NCI-H2107 treated with DMSO at 0.1 percent for 48 hours (cell line): ENCODE measurements at regions not wholly inside any gene's neighbourhood (a gene's known extent, or its start where the extent isn't known, plus 50 kb on each side); places are given as distances from the start of the nearest gene placed in this dataset.
"Not testable (repeated sequence)": the region's sequence is repeated elsewhere in the genome, so short reads cannot be mapped to it uniquely, and the experiment has no call there.

Experiments used
- DNase-seq: peaks from one replicate; lab custom pipeline; 2025; ENCODE audit not compliant: unreplicated experiment; lab: John Stamatoyannopoulos, UW

DNA sequence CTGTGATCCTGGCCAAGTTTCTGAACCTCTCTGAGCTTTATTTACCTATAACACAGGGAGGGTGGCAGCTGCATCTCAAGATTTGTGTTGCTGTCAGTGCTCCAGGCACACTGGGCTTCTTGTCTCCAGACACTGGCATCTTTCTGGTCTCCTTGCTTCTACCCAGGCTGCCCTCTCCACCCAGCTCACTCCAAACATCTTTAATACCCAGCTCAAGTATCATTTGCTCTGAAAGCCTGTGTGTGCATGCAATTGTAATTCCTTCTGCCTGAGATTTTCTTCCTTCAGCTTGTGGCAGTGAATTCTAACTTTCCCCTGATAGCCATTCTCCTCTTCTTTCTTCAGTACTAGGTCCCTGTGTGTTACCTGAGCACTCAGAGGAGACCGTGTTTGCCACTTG is 50.7 kb upstream of the USP7 start:
- no peak for DNase-seq

DNA sequence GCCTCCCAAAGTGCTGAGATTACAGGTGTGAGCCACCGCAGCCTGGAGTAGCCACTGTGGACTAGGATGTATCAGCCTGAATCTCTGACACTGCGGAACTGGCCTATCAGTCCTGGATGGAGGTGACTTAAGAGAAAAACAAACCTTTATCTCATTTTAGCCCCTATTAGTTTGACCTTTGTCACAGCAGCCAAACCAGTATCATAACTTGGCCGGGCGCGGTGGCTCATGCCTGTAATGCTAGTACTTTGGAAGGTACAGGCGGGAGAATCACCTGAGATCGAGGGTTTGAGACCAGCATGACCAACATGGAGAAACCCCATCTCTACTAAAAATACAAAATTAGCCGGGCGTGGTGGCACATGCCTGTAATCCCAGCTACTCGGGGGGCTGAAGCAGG is 51.8 kb upstream of the USP7 start:
- no peak for DNase-seq

DNA sequence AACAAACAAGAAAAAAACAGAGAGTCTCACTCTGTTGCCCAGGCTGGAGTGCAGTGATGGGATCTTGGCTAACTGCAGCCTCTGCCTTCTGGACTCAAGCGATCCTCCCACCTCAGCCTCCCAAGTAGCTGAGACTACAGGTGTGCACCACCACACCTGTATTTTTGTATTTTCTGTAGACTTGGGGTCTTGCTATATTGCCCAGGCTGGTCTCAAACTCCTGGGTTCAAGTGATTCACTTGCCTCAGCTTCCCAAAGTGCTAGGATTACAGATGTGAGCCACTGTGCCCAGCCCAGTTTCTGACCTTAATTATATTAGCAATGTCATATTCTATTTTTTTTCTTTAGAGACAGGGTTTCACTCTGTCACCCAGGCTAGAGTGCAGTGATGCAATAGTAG is 52.3 kb upstream of the USP7 start:
- DNase-seq: not testable (repeated sequence)

DNA sequence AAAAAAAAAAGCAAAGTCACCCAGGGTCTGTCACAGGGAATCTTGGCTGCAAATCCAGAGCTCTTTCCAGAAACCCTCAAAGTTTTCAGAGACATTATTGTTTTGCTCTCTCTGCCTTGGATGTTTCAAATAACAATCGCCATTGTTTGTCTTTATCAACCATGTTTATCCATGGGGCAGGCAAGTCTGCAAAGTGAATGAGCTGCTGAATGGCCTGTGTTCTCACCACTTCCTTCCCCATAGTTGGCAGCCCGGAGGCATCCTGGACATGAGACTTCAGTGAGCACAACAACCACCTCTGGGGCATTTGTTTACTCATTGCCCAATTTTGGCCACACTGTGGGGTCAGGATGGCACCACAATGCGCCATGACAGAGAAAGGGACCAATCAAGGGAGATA is 53.1 kb upstream of the USP7 start:
- DNase-seq: no peak

DNA sequence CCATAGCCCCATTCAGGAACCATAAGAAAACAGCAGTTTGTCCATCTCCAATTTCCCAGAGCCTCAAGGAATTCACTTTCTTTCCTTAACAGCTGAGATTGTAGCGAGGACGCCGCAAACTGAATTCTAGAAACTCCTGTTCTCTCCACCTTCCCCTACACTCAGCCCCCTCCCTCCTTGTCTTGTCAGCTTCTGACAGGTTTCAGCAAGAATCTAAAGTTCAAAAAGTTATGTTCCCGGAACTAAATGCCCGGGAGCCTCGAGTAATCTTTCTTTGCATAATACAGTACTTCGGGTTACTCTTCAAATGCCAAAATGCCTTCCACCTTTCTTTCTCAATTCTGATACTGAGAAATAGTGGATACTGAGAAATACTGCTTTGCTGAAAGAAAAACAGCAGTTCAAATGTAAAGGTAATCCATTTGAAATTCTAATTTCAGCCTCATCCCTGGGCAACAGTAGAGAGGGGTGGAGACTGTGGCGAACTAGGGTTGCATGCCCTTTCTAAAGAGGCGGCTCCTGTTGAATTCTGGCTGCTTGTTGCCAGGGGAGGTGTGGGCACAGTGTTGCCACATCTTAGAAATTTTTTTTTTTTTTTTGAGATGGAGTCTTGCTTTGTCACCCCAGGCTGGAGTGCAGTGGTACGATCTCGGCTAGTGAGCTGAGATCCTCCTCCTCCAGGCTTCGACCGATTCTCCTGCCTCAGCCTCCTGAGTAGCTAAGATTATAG is 63.5 kb upstream of the USP7 start:
- no peak for DNase-seq

DNA sequence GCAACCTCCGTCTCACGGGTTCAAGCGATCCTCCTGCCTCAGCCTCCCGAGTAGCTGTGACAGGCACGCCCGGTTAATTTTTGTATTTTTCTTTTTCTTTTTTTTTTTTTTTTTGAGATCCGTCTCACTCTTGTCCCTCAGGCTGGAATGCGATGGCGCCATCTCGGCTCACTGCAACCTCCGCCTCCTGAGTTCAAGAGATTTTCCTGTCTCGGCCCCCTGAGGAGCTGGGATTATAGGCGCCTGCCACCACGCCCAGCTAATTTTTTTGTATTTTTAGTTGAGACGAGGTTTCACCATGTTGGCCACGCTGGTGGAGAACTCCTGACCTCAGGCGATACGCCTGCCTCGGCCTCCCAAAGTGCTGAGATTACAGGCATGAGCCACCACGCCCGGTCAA is 63.0 kb upstream of the HAPSTR1 start:
- not testable (repeated sequence) for DNase-seq

DNA sequence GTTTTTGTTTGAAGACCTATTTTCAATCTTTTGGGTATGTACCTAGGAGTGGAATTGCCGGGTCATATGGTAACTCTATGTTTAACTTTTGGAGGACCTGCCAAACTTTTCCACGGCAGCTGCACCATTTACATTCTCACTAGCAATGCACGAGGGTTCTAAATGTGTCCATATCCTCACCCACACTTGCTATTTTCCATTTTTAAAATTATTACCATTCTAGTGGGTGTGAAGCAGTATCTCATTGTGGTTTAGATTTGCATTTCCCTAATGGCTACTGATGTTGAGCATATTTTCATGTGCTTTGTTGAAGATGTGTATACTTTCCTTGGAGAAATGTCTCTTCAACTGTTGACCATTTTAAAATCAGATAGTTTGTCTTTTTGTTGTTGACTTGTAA is 60.3 kb upstream of the HAPSTR1 start:
- no peak for DNase-seq

DNA sequence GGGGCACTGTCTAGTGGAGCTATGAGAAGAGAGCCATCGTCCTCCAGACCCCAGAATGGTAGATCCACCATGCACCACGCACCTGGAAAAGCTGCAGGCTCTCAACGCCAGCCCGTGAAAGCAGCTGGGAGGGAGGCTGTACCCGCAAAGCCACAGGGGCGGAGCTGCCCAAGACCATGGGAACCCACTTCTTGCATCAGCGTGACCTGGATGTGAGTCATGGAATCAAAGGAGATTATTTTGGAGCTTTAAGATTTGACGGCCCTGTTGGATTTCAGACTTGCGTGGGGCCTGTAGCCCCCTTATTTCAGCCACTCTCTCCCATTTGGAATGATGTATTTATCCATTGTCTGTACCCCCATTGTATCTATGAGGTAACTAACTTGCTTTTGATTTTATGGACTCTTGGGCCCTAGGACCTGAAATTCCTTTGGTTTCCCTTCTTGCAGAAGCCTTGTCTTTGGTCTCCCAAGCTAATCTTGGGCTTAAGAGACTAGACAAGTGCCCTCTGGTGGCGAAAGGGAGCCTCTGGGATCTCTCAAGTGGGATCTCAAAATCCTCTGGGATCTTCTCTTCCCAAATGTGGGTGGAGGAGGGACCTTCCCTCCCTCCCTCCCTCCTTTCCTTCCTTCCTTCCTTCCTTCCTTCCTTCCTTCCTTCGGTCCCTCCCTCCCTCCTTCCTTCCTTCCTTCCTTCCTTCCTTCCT is 58.2 kb upstream of the HAPSTR1 start:
- DNase-seq: peak; percentile 2

DNA sequence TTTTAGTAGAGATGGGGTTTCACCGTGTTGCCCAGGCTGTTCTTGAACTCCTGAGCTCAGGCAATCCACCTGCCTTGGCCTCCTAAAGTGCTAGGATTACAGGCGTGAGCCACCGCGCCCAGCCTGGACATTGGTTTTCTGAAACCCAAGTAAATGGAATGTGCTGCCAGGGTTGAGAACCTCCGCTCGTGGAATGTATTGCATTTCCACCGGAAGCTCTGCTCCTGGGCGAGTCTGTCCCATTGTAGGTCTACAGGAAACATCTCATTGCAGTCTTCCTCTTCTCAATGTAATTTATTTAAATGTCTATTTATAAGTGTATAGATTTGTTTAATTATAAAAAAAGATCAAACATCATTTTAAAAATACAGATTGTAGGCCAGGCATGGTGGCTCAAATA is 57.4 kb upstream of the HAPSTR1 start:
- DNase-seq: no peak

DNA sequence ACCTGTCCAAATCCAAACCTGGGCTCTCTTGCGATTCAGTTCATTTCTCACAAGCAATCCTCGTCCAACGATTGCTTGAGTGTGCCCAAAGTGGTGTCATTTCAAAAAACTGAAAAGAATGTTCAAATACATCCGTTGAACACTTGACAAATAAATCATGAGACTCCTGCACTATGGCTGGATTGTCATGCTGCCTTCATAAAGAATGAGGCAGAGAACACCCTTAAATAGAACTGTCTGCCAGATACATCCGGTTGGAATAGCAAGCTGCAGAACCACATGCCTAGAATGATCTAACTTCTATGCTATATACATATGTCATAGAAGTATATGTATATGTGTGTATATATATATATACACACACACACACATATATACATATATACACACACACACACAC is 55.4 kb upstream of the HAPSTR1 start:
- no peak for DNase-seq

DNA sequence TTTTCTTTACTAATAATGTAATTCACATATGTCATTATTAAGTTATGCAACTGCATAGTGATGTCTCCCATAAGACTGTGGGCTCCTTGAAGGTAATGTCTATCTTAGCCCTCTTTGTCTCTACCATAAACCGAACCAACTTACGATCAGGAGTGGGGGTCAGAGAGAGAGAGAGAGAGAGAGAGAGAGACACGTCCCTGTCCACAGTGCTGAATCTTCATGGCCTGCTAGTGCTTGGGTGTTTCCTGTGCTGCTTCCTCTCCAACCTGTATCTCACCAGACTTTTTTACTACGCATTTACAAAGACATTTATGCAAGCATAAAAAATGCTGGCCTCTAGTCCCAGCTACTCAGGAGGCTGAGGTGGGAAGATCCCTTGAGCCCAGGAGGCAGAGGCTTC is 52.2 kb upstream of the HAPSTR1 start:
- no peak for DNase-seq

DNA sequence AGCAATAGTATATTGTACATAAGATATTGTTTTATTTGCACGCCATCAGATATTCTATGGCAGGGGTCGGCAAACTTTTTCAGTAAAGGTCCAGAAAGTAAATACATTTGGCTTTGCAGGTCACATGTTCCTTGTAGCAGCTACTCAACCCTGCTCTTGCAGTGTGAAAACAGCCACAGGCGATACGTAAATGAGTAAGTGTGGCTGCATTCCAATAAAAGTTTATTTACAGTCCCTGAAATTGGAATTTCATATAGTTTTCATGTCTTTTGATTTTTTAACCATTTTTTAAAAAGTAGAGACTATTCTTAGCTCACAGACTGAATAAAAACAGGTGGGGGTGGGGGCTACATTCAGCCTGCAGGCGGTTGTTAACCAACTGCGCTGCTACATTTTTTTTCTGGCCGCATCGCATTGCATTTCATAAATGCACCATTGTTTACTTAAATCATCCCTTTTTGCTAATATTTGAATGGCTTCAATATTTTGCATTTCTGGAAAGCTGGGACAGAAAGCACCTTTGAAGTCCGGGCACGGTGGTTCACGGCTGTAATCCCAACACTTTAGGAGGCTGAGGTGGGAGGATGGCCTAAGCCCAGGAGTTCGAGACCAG is 50.5 kb upstream of the HAPSTR1 start:
- no peak for DNase-seq
